Endothelial cell of umbilical vein (primary cell): ENCODE measurements at regions not wholly inside any gene's neighbourhood (a gene's known extent, or its start where the extent isn't known, plus 50 kb on each side); places are given as distances from the start of the nearest gene placed in this dataset.

Source experiments
- CTCF ChIP-seq, 2 donors: IDR thresholded peaks; 1 replicate in 1 of 2; 2 replicates in 1 of 2; pipeline ENCODE4 v1.5.1; 2011; ENCODE audit warnings: low read length in 2 of 2, mild to moderate bottlenecking in 2 of 2, moderate library complexity in 2 of 2, control low read depth in 1 of 2, inconsistent platforms in 1 of 2, low read depth in 1 of 2; ENCODE audit not compliant: insufficient read depth in 1 of 2; ENCODE audit errors: extremely low read depth in 1 of 2
- FOS ChIP-seq: IDR thresholded peaks from 2 replicates; pipeline ENCODE4 v1.6.1; 2011; ENCODE audit warnings: mild to moderate bottlenecking, low read length, moderate library complexity, borderline replicate concordance; ENCODE audit not compliant: insufficient read depth
- POLR2AphosphoS5 ChIP-seq: IDR thresholded peaks from 2 replicates; pipeline ENCODE4 v1.6.1; 2012; ENCODE audit warnings: low read depth, mild to moderate bottlenecking, control low read depth, low read length, moderate library complexity; ENCODE audit not compliant: insufficient read depth

GRCh38 chr7:10704653-10705052 is 269.0 kb upstream of the PHF14 start:
- TF ChIP-seq FOS: no peak
- TF ChIP-seq POLR2AphosphoS5: no peak
- TF ChIP-seq CTCF (IDR thresholded peaks at IDR 0.05; ENCODE audit: extremely low read depth in 1 of 2, insufficient read depth in 1 of 2, low read depth in 1 of 2, low read length in 2 of 2): no peak
